GM23338 (cell line): ENCODE measurements at regions not wholly inside any gene's neighbourhood (a gene's known extent, or its start where the extent isn't known, plus 50 kb on each side); places are given as distances from the start of the nearest gene placed in this dataset.

Experiments used
- ATAC-seq: fragments of 200-7000 bp; cut with Tn5 transposase; 3 replicates; pipeline ENCODE4 v1.9.1; 2020
- DNase-seq: peaks from one replicate; pipeline ENCODE4 v3.0.0-alpha.2; 2015; ENCODE audit warnings: low spot score
- H2AFZ ChIP-seq: fragments of 200-600 bp; sonication (generic); 2 replicates; pipeline ENCODE4 v1.8.0; 2016; ENCODE audit warnings: antibody characterized with exemption, mild to moderate bottlenecking, moderate library complexity
- H3F3A ChIP-seq: fragments of 200-600 bp; sonication (generic); replicated peaks from 2 replicates; pipeline ENCODE4 v1.8.0; 2017; ENCODE audit warnings: antibody characterized with exemption, mixed run types, low read depth
- H3K27ac ChIP-seq: fragments of 200-600 bp; sonication (generic); 2 replicates; pipeline ENCODE4 v1.6.1; 2016; ENCODE audit warnings: low read depth
- H3K27me3 ChIP-seq: fragments of 200-600 bp; sonication (generic); 2 replicates; pipeline ENCODE4 v1.8.0; 2016; ENCODE audit warnings: mild to moderate bottlenecking, mixed run types, moderate library complexity; ENCODE audit not compliant: insufficient read depth
- H3K36me3 ChIP-seq: fragments of 200-600 bp; sonication (generic); 2 replicates; pipeline ENCODE4 v1.8.0; 2016; ENCODE audit warnings: mild to moderate bottlenecking; ENCODE audit not compliant: insufficient read depth
- H3K4me1 ChIP-seq: fragments of 200-600 bp; sonication (generic); 2 replicates; pipeline ENCODE4 v1.8.0; 2016; ENCODE audit warnings: mild to moderate bottlenecking, moderate library complexity; ENCODE audit not compliant: insufficient read depth
- H3K4me2 ChIP-seq: fragments of 200-600 bp; sonication (generic); 2 replicates; pipeline ENCODE4 v1.7.1; 2017; ENCODE audit warnings: mixed run types
- H3K4me3 ChIP-seq: fragments of 200-600 bp; sonication (generic); 2 replicates; pipeline ENCODE4 v1.6.1; 2016; ENCODE audit warnings: mixed run types
- H3K79me2 ChIP-seq: fragments of 200-600 bp; sonication (generic); replicated peaks from 2 replicates; pipeline ENCODE4 v1.8.0; 2017; ENCODE audit warnings: mild to moderate bottlenecking; ENCODE audit not compliant: insufficient read depth
- H3K9me2 ChIP-seq: fragments of 200-600 bp; sonication (generic); 2 replicates; pipeline ENCODE4 v1.8.0; 2017; ENCODE audit not compliant: insufficient read depth
- H4K20me1 ChIP-seq: fragments of 200-600 bp; sonication (generic); replicated peaks from 2 replicates; pipeline ENCODE4 v1.8.0; 2017; ENCODE audit warnings: mild to moderate bottlenecking; ENCODE audit not compliant: insufficient read depth
- H3K27ac Mint-ChIP-seq: 2 replicates; pipeline ENCODE4 v1.8.0; 2020; ENCODE audit warnings: inconsistent platforms, mild to moderate bottlenecking, moderate library complexity, mixed read lengths
- H3K27me3 Mint-ChIP-seq: 3 replicates; pipeline ENCODE4 v1.8.0; 2022; ENCODE audit warnings: low read depth, mild to moderate bottlenecking, moderate library complexity, mixed read lengths, inconsistent platforms; ENCODE audit not compliant: insufficient read depth, poor library complexity
- H3K36me3 Mint-ChIP-seq: 3 replicates; pipeline ENCODE4 v1.8.0; 2021; ENCODE audit warnings: low read depth, mild to moderate bottlenecking, inconsistent platforms, moderate library complexity, mixed read lengths
- H3K4me1 Mint-ChIP-seq: 3 replicates; pipeline ENCODE4 v1.8.0; 2020; ENCODE audit warnings: mild to moderate bottlenecking, inconsistent platforms, mixed read lengths
- H3K4me3 Mint-ChIP-seq: 3 replicates; pipeline ENCODE4 v1.8.0; 2021; ENCODE audit warnings: moderate library complexity, mild to moderate bottlenecking, inconsistent platforms, mixed read lengths
- H3K9me3 Mint-ChIP-seq: 3 replicates; pipeline ENCODE4 v1.8.0; 2020; ENCODE audit warnings: moderate library complexity, mild to moderate bottlenecking, inconsistent platforms, mixed read lengths
- EZH2 ChIP-seq: fragments of 200-600 bp; sonication (generic); IDR thresholded peaks from one replicate; pipeline ENCODE4 v1.8.0; 2017; ENCODE audit warnings: antibody characterized with exemption, mild to moderate bottlenecking, low read depth; ENCODE audit not compliant: unreplicated experiment
- EZH2phosphoT487 ChIP-seq: fragments of 200-600 bp; sonication (generic); IDR thresholded peaks from one replicate; pipeline ENCODE4 v1.8.1; 2018; ENCODE audit warnings: antibody characterized with exemption; ENCODE audit not compliant: unreplicated experiment
- JUNB ChIP-seq: IDR thresholded peaks from one replicate; pipeline ENCODE4 v1.6.1; 2016; ENCODE audit warnings: antibody characterized with exemption; ENCODE audit not compliant: unreplicated experiment
- NANOG ChIP-seq: IDR thresholded peaks from 2 replicates; pipeline ENCODE4 v1.6.1; 2016; ENCODE audit warnings: antibody characterized with exemption, borderline replicate concordance
- POLR2AphosphoS5 ChIP-seq: IDR thresholded peaks from 2 replicates; pipeline ENCODE4 v1.6.1; 2016; ENCODE audit warnings: antibody characterized with exemption, low read depth
- REST ChIP-seq: IDR thresholded peaks from one replicate; pipeline ENCODE4 v1.6.1; 2018; ENCODE audit warnings: antibody characterized with exemption; ENCODE audit not compliant: unreplicated experiment
- STAT1 ChIP-seq: IDR thresholded peaks from one replicate; pipeline ENCODE4 v1.6.1; 2016; ENCODE audit warnings: antibody characterized with exemption; ENCODE audit not compliant: unreplicated experiment
- ZNF114 ChIP-seq: fragments of 250-450 bp; sonication (Bioruptor Pico); IDR thresholded peaks from 2 replicates; pipeline ENCODE4 v1.5.0; 2020; ENCODE audit warnings: mild to moderate bottlenecking, moderate library complexity
- ZNF331 ChIP-seq: fragments of 250-450 bp; sonication (Bioruptor Pico); IDR thresholded peaks from 2 replicates; pipeline ENCODE4 v1.5.0; 2020; ENCODE audit warnings: low read depth, mild to moderate bottlenecking, moderate library complexity
- ZNF462 ChIP-seq: fragments of 250-450 bp; sonication (Bioruptor Pico); IDR thresholded peaks from 2 replicates; pipeline ENCODE4 v1.5.0; 2020; ENCODE audit warnings: mild to moderate bottlenecking, moderate library complexity
- TF ChIP-seq, protein P1 (sequence below), 2 experiments: fragments of 200-600 bp in 1 of 2; sonication (generic) in 1 of 2; conservative IDR thresholded peaks; 2 replicates each; pipeline versions ENCODE4 v1.5.1 to v1.6.1; 2016 to 2017; ENCODE audit warnings: antibody characterized with exemption in 2 of 2, low read depth in 2 of 2, mild to moderate bottlenecking in 2 of 2, moderate library complexity in 1 of 2
- TF ChIP-seq, protein P2 (sequence below): IDR thresholded peaks from 2 replicates; pipeline ENCODE4 v1.6.1; 2016; ENCODE audit warnings: antibody characterized with exemption

DNA sequence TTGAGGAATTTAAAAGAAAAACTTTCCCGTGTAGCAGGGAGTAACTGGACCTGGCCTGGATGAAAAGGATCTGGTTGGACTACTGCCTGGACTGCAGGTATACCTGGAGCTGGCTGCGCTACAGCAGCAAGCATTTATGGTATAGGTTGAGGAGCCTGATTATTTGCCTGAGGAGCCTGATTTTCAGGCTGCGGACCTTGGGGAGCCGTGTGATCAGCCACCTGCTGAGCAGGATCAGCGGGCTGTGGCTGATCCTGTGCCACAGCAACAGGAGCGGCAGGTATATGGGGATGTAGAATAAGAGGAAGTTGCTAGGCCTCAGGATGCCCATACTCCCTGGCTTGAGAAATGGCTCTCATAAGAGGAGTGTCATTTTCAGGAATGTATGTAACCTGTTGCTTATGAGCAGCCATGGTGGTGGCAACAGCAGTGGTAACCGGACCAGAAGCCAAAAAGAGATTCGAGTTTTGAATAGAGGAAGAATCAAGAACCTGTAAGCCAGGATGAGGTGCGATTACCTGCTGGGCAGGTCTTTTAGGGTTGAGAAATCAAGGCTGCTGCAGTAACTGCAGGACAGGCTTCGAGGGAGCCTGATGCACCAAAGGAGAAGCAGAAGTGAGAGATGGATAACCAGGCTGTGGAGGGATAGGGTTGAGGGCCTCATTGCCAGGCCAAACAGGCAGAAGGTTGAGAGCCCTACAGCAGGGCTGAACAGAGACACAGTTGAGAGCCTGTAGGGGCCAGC is 60.9 kb upstream of the ARL4D start:
- Histone ChIP-seq H3K4me3 (no peak overlapping the region), H3K4me2 (no peak overlapping the region), H3K79me2 (no peaks in the 10 kb centered on the region), H4K20me1 (no peaks in the 10 kb centered on the region; the same call in 1 of the 2 replicates), H3K27me3 (no peaks in the 10 kb centered on the region), H3K36me3 (no peaks in the 10 kb centered on the region), H2AFZ (no peak overlapping the region), H3K4me1 (peaks cover 2% of the 10 kb centered on the region), H3K27ac (0 out of 2 replicates have a peak overlapping the region, but pooled peaks have one; percentile 15), H3K9me2 (no peaks in the 10 kb centered on the region), H3F3A (no peaks in the 10 kb centered on the region; the same call in none of the 2 replicates)
- Mint-ChIP-seq H3K4me3 (no peak overlapping the region), H3K27me3 (no peaks in the 10 kb centered on the region), H3K9me3 (peaks cover 13% of the 10 kb centered on the region), H3K4me1 (peaks cover 16% of the 10 kb centered on the region), H3K36me3 (peaks cover 7% of the 10 kb centered on the region; the same call in 2 of the 3 replicates), H3K27ac (no peak overlapping the region)
- TF ChIP-seq REST (no peak), POLR2AphosphoS5 (no peak), STAT1 (no peak), EZH2 (no peak), NANOG (no peak), EZH2phosphoT487 (no peak), ZNF331 (CRISPR knock-in tag) (no peak), JUNB (no peak), ZNF462 (CRISPR knock-in tag) (no peak), ZNF114 (CRISPR knock-in tag) (no peak)
- TF ChIP-seq, protein P1, sequence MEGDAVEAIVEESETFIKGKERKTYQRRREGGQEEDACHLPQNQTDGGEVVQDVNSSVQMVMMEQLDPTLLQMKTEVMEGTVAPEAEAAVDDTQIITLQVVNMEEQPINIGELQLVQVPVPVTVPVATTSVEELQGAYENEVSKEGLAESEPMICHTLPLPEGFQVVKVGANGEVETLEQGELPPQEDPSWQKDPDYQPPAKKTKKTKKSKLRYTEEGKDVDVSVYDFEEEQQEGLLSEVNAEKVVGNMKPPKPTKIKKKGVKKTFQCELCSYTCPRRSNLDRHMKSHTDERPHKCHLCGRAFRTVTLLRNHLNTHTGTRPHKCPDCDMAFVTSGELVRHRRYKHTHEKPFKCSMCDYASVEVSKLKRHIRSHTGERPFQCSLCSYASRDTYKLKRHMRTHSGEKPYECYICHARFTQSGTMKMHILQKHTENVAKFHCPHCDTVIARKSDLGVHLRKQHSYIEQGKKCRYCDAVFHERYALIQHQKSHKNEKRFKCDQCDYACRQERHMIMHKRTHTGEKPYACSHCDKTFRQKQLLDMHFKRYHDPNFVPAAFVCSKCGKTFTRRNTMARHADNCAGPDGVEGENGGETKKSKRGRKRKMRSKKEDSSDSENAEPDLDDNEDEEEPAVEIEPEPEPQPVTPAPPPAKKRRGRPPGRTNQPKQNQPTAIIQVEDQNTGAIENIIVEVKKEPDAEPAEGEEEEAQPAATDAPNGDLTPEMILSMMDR (conservative IDR thresholded peaks at IDR 0.05; ENCODE audit: low read depth in 2 of 2) = no peak
- TF ChIP-seq, protein P2, sequence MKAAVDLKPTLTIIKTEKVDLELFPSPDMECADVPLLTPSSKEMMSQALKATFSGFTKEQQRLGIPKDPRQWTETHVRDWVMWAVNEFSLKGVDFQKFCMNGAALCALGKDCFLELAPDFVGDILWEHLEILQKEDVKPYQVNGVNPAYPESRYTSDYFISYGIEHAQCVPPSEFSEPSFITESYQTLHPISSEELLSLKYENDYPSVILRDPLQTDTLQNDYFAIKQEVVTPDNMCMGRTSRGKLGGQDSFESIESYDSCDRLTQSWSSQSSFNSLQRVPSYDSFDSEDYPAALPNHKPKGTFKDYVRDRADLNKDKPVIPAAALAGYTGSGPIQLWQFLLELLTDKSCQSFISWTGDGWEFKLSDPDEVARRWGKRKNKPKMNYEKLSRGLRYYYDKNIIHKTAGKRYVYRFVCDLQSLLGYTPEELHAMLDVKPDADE = no peak
- DNase-seq (no peak), ATAC-seq (peak; percentile 54; the same call in 2 of the 3 replicates)
